CD4-positive, alpha-beta T cell (primary cell): ENCODE measurements at regions not wholly inside any gene's neighbourhood (a gene's known extent, or its start where the extent isn't known, plus 50 kb on each side); places are given as distances from the start of the nearest gene placed in this dataset.

Source experiments
- ATAC-seq: fragments of 200-7000 bp; cut with Tn5 transposase; one replicate; pipeline ENCODE4 v1.10.0; 2022; ENCODE audit warnings: mild to moderate bottlenecking; ENCODE audit not compliant: poor library complexity
- CTCF ChIA-PET: fragments of 350-600 bp; sonication (Branson Sonifier 250); formaldehyde crosslinking; loops from one replicate; lab custom pipeline; 2021; ENCODE audit warnings: antibody characterized with exemption, inconsistent platforms; lab: Charles Lee
- POLR2A ChIA-PET: fragments of 350-600 bp; sonication (Branson Sonifier 250); formaldehyde crosslinking; loops from one replicate; lab custom pipeline; 2021; ENCODE audit warnings: antibody characterized with exemption, inconsistent platforms; lab: Charles Lee
- DNase-seq, 14 experiments: peaks; one replicate each; pipeline ENCODE4 v3.0.0-alpha.2; 2013 to 2020; ENCODE audit warnings: mixed read lengths in 2 of 14
- H3K27ac ChIP-seq, 2 donors: one replicate each; pipeline versions ENCODE4 v1.5.1 to v1.7.0; 2013; ENCODE audit warnings: low read length in 2 of 2, low read depth in 1 of 2, mild to moderate bottlenecking in 1 of 2
- H3K27me3 ChIP-seq, 2 experiments: 1 replicate in 1 of 2; 2 replicates in 1 of 2; pipeline versions ENCODE4 v1.6.1 to v1.7.0; 2013; ENCODE audit warnings: low read length in 2 of 2, control low read depth in 1 of 2, mild to moderate bottlenecking in 1 of 2, moderate library complexity in 1 of 2; ENCODE audit not compliant: insufficient read depth in 2 of 2, control insufficient read depth in 1 of 2
- H3K36me3 ChIP-seq: one replicate; pipeline ENCODE4 v1.6.1; 2013; ENCODE audit warnings: low read length, control low read depth; ENCODE audit not compliant: insufficient read depth
- H3K4me1 ChIP-seq: one replicate; pipeline ENCODE4 v1.6.1; 2013; ENCODE audit warnings: low read length, control low read depth; ENCODE audit not compliant: insufficient read depth
- H3K4me3 ChIP-seq: one replicate; pipeline ENCODE4 v1.5.1; 2013; ENCODE audit warnings: mild to moderate bottlenecking, low read length, moderate library complexity
- H3K9me3 ChIP-seq, 2 experiments: 1 replicate in 1 of 2; 2 replicates in 1 of 2; pipeline versions ENCODE4 v1.6.1 to v1.7.0; 2013; ENCODE audit warnings: low read length in 2 of 2, mild to moderate bottlenecking in 2 of 2, control low read depth in 1 of 2, moderate library complexity in 1 of 2; ENCODE audit not compliant: control insufficient read depth in 1 of 2, insufficient read depth in 1 of 2
- H3K27ac Mint-ChIP-seq: one replicate; pipeline ENCODE4 v1.8.0; 2020; ENCODE audit warnings: mixed read lengths
- H3K27me3 Mint-ChIP-seq: one replicate; pipeline ENCODE4 v1.8.0; 2021; ENCODE audit warnings: mixed read lengths
- H3K36me3 Mint-ChIP-seq: one replicate; pipeline ENCODE4 v1.8.0; 2021; ENCODE audit warnings: low read depth, mixed read lengths
- H3K4me1 Mint-ChIP-seq: one replicate; pipeline ENCODE4 v1.8.0; 2021; ENCODE audit warnings: low read depth, mixed read lengths
- H3K4me3 Mint-ChIP-seq: one replicate; pipeline ENCODE4 v1.8.0; 2020; ENCODE audit warnings: mild to moderate bottlenecking, mixed read lengths
- H3K9me3 Mint-ChIP-seq: one replicate; pipeline ENCODE4 v1.8.0; 2020; ENCODE audit warnings: mixed read lengths
- intact Hi-C, 2 experiments: fragments of 100-400 bp; cut with DNase I in 1 of 2; cut with micrococcal nuclease in 1 of 2; formaldehyde crosslinking; loops; one replicate each; pipeline versions ENCODE4 v1.15.1 to v1.9.0; 2023 to 2025; cut with DNase I, micrococcal nuclease
- TF ChIP-seq, protein P1 (sequence below): fragments of 200-600 bp; IDR thresholded peaks from one replicate; pipeline ENCODE4 v1.8.0; 2022; ENCODE audit warnings: antibody characterized with exemption, mild to moderate bottlenecking

DNA sequence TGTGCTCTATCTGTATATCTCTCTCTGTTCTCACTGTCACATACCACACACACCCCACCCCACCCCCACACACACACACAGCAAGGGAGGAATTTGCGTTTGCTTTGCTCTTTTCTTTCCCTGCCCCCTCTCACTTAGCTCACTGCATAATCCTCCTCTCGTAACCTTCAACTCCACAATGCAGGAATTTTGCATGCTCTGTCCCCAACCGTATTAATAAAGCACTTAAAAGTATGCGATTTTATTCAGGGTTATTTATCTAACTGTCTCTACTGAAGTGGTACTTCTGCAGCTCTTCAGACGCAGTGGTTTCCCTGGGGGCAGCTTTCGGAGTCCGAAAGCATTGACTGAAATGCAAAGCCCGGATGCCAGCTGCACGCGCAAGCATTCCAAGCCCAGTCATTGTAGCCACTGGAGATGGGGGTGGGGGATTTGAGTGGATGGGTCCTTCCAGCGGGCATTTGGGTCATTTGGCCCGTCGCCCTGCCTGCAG is 105.4 kb upstream of the RBFOX1 start:
- no peak overlapping the region for H3K27ac Mint-ChIP-seq
- no peak overlapping the region for H3K4me3 ChIP-seq
- no peaks in the 10 kb centered on the region for H3K27me3 ChIP-seq
- TF ChIP-seq, protein P1, sequence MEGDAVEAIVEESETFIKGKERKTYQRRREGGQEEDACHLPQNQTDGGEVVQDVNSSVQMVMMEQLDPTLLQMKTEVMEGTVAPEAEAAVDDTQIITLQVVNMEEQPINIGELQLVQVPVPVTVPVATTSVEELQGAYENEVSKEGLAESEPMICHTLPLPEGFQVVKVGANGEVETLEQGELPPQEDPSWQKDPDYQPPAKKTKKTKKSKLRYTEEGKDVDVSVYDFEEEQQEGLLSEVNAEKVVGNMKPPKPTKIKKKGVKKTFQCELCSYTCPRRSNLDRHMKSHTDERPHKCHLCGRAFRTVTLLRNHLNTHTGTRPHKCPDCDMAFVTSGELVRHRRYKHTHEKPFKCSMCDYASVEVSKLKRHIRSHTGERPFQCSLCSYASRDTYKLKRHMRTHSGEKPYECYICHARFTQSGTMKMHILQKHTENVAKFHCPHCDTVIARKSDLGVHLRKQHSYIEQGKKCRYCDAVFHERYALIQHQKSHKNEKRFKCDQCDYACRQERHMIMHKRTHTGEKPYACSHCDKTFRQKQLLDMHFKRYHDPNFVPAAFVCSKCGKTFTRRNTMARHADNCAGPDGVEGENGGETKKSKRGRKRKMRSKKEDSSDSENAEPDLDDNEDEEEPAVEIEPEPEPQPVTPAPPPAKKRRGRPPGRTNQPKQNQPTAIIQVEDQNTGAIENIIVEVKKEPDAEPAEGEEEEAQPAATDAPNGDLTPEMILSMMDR, result no peak
- no peak overlapping the region for H3K4me3 Mint-ChIP-seq
- intact Hi-C loops, result no loop called here
- no peak overlapping the region for H3K27ac ChIP-seq
- peaks cover 0 to 11% of the 10 kb centered on the region in 2 experiments for H3K9me3 ChIP-seq
- H3K4me1 ChIP-seq, result no peaks in the 10 kb centered on the region
- CTCF ChIA-PET, result no interaction called here
- H3K27me3 Mint-ChIP-seq, result no peaks in the 10 kb centered on the region
- no peaks in the 10 kb centered on the region for H3K36me3 ChIP-seq
- H3K4me1 Mint-ChIP-seq, result no peaks in the 10 kb centered on the region
- POLR2A ChIA-PET, result no interaction called here
- DNase-seq, result no peak
- H3K9me3 Mint-ChIP-seq, result peaks cover 20% of the 10 kb centered on the region
- ATAC-seq, result no peak
- H3K36me3 Mint-ChIP-seq, result no peaks in the 10 kb centered on the region

DNA sequence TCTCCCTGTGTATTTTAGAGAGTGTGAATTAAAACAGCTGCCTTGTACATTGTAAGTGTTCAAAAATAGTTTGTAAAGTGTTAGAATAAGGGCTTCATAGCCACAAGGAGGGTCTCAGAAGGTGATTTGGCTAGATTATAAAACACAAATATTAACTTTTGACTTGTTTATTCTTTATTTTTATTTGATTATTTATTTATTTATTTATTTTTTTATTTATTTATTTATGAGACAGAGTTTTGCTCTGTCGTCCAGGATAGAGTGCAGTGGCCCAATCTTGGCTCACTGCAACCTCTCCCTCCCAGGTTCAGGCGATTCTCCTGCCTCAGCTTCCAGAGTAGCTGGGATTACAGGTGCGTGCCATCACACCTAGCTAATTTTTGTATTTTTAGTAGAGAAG is 111.5 kb upstream of the RBFOX1 start:
- no peak overlapping the region for H3K4me3 ChIP-seq
- DNase-seq (no peak), ATAC-seq (no peak)
- no peaks in the 10 kb centered on the region for H3K27me3 ChIP-seq
- H3K36me3 ChIP-seq, result no peaks in the 10 kb centered on the region
- no peak overlapping the region for H3K27ac ChIP-seq
- intact Hi-C loops, result no loop called here
- peaks cover 0 to 11% of the 10 kb centered on the region in 2 experiments for H3K9me3 ChIP-seq
- CTCF ChIA-PET, result no interaction called here
- H3K36me3 Mint-ChIP-seq, result no peaks in the 10 kb centered on the region
- TF ChIP-seq, protein P1, result no peak
- no peaks in the 10 kb centered on the region for H3K27me3 Mint-ChIP-seq
- no peak overlapping the region for H3K4me3 Mint-ChIP-seq
- POLR2A ChIA-PET, result no interaction called here
- no peaks in the 10 kb centered on the region for H3K4me1 Mint-ChIP-seq
- peaks cover 21% of the 10 kb centered on the region for H3K9me3 Mint-ChIP-seq
- H3K4me1 ChIP-seq, result no peaks in the 10 kb centered on the region
- no peak overlapping the region for H3K27ac Mint-ChIP-seq

DNA sequence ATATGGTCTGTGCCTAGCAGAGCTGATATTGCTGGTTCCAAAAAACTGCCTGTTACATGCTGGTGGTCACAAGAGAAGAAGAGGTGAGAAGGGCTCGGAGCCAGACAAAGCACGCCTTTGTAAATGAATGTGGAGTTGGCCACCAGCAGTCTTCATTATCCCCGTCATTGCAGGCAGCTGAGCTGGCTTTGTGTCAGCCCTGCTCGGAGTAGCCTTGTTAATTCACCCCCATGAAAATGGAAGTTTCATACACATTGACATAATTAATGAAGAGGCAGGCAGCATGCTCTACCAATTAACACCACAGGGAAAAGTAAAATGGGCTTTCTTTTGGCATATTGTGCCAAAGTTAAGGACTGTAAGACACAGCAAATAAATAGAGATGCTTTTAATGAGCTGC is 113.7 kb upstream of the RBFOX1 start:
- Histone ChIP-seq H3K27me3 (no peaks in the 10 kb centered on the region), H3K36me3 (no peaks in the 10 kb centered on the region), H3K4me3 (no peak overlapping the region), H3K27ac (no peak overlapping the region), H3K9me3 (peaks cover 0 to 18% of the 10 kb centered on the region in 2 experiments), H3K4me1 (no peaks in the 10 kb centered on the region)
- Mint-ChIP-seq H3K27me3 (no peaks in the 10 kb centered on the region), H3K36me3 (no peaks in the 10 kb centered on the region), H3K4me3 (no peak overlapping the region), H3K9me3 (peaks cover 19% of the 10 kb centered on the region), H3K4me1 (no peaks in the 10 kb centered on the region), H3K27ac (no peak overlapping the region)
- ChIA-PET CTCF (no interaction called here), POLR2A (no interaction called here)
- no peak for ATAC-seq
- DNase-seq, result no peak
- intact Hi-C loops, result no loop called here
- TF ChIP-seq, protein P1, result no peak
